Osteocyte (in vitro differentiated cells): ENCODE measurements at regions not wholly inside any gene's neighbourhood (a gene's known extent, or its start where the extent isn't known, plus 50 kb on each side); places are given as distances from the start of the nearest gene placed in this dataset.

Experiments
- DNase-seq: peaks from one replicate; pipeline ENCODE4 v3.0.0; 2021; ENCODE audit warnings: mixed read lengths; ENCODE audit not compliant: unreplicated experiment; ENCODE audit errors: extremely low spot score
- H3K27ac Mint-ChIP-seq: one replicate; pipeline ENCODE4 v1.8.0; 2021; ENCODE audit warnings: mild to moderate bottlenecking, mixed read lengths; ENCODE audit not compliant: unreplicated experiment
- H3K27me3 Mint-ChIP-seq: one replicate; pipeline ENCODE4 v1.8.0; 2021; ENCODE audit warnings: mixed read lengths; ENCODE audit not compliant: unreplicated experiment
- H3K36me3 Mint-ChIP-seq: one replicate; pipeline ENCODE4 v1.8.0; 2021; ENCODE audit warnings: mixed read lengths; ENCODE audit not compliant: unreplicated experiment
- H3K4me1 Mint-ChIP-seq: one replicate; pipeline ENCODE4 v1.8.0; 2021; ENCODE audit warnings: mixed read lengths; ENCODE audit not compliant: unreplicated experiment
- H3K4me3 Mint-ChIP-seq: one replicate; pipeline ENCODE4 v1.8.0; 2021; ENCODE audit warnings: mild to moderate bottlenecking, moderate library complexity, mixed read lengths; ENCODE audit not compliant: unreplicated experiment
- H3K9me3 Mint-ChIP-seq: one replicate; pipeline ENCODE4 v1.8.0; 2021; ENCODE audit warnings: mixed read lengths; ENCODE audit not compliant: unreplicated experiment
- TF ChIP-seq, protein P1 (sequence below): fragments of 200-600 bp; sonication (generic); IDR thresholded peaks from 2 replicates; pipeline ENCODE4 v1.5.0; 2021; ENCODE audit warnings: antibody characterized with exemption, mild to moderate bottlenecking, moderate library complexity

DNA sequence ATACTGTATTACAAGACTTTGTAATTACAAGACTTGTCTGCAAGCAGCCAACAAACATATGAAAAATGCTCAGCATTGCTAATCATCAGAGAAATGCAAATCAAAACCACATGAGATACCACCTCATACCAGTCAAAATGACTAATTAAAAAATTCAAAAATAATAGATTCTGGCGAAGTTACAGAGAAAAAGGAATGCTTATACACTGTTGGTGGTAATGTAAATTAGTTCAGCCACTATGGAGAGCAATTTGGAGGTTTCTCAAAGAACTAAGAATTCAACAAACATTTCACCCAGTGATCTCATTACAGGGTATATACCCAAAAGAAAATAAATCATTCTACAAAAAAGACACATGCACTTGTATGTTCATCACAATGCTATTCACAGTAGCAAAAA is 617.5 kb upstream of the CCDC54 start:
- DNase-seq: no peak
- Mint-ChIP-seq H3K4me3 (no peak overlapping the region), H3K9me3 (peaks cover 6% of the 10 kb centered on the region), H3K27me3 (no peaks in the 10 kb centered on the region), H3K4me1 (peaks cover 2% of the 10 kb centered on the region), H3K27ac (no peak overlapping the region), H3K36me3 (peaks cover 5% of the 10 kb centered on the region)
- TF ChIP-seq, protein P1, sequence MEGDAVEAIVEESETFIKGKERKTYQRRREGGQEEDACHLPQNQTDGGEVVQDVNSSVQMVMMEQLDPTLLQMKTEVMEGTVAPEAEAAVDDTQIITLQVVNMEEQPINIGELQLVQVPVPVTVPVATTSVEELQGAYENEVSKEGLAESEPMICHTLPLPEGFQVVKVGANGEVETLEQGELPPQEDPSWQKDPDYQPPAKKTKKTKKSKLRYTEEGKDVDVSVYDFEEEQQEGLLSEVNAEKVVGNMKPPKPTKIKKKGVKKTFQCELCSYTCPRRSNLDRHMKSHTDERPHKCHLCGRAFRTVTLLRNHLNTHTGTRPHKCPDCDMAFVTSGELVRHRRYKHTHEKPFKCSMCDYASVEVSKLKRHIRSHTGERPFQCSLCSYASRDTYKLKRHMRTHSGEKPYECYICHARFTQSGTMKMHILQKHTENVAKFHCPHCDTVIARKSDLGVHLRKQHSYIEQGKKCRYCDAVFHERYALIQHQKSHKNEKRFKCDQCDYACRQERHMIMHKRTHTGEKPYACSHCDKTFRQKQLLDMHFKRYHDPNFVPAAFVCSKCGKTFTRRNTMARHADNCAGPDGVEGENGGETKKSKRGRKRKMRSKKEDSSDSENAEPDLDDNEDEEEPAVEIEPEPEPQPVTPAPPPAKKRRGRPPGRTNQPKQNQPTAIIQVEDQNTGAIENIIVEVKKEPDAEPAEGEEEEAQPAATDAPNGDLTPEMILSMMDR: no peak

GRCh38 chr3:106765342-106765741 is 611.9 kb upstream of the CCDC54 start:
- no peaks in the 10 kb centered on the region for H3K27me3 Mint-ChIP-seq
- no peak overlapping the region for H3K4me3 Mint-ChIP-seq
- no peak overlapping the region for H3K27ac Mint-ChIP-seq
- TF ChIP-seq, protein P1: no peak
- no peaks in the 10 kb centered on the region for H3K9me3 Mint-ChIP-seq
- DNase-seq: no peak
- no peaks in the 10 kb centered on the region for H3K36me3 Mint-ChIP-seq
- H3K4me1 Mint-ChIP-seq: peaks cover 10% of the 10 kb centered on the region

GRCh38 chr3:106768941-106769480 is 608.2 kb upstream of the CCDC54 start:
- Mint-ChIP-seq H3K27ac (no peak overlapping the region), H3K27me3 (no peaks in the 10 kb centered on the region), H3K9me3 (no peaks in the 10 kb centered on the region), H3K4me1 (peaks cover 10% of the 10 kb centered on the region), H3K4me3 (no peak overlapping the region), H3K36me3 (no peaks in the 10 kb centered on the region)
- TF ChIP-seq, protein P1: no peak
- no peak for DNase-seq

GRCh38 chr3:106773795-106774194 is 603.4 kb upstream of the CCDC54 start:
- Mint-ChIP-seq H3K4me1 (peaks cover 9% of the 10 kb centered on the region), H3K27me3 (no peaks in the 10 kb centered on the region), H3K27ac (no peak overlapping the region), H3K4me3 (no peak overlapping the region), H3K36me3 (peaks cover 2% of the 10 kb centered on the region), H3K9me3 (peaks cover 6% of the 10 kb centered on the region)
- TF ChIP-seq, protein P1: no peak
- DNase-seq: no peak

DNA sequence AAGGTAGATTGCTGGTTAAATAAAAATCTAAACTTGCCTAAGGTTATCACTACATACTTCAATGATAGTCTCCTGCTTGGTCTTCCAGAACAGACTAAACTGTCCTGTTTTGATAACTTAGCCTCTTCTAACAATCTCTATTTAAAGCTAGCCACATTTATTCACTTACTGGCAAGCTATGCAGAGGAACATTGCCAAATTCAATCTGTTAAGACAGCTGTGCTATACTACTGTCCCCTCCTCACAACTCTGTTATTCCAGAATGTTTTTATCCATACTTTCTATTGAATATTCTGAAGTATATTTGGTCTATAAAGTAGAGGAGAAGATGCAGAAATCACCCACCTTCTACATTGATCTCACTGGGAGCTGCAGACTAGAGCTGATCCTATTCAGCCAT is 594.0 kb upstream of the CCDC54 start:
- Mint-ChIP-seq H3K9me3 (no peaks in the 10 kb centered on the region), H3K4me1 (peaks cover 7% of the 10 kb centered on the region), H3K27me3 (no peaks in the 10 kb centered on the region), H3K27ac (no peak overlapping the region), H3K36me3 (no peaks in the 10 kb centered on the region), H3K4me3 (no peak overlapping the region)
- no peak for DNase-seq
- TF ChIP-seq, protein P1: no peak
